SK-N-SH (cell line): ENCODE measurements at regions not wholly inside any gene's neighbourhood (a gene's known extent, or its start where the extent isn't known, plus 50 kb on each side); places are given as distances from the start of the nearest gene placed in this dataset.

Experiments used
- EP300 ChIP-seq, 2 experiments: IDR thresholded peaks; 2 replicates each; pipeline versions ENCODE4 v1.4.0 to v1.6.1; 2012; ENCODE audit warnings: borderline replicate concordance in 1 of 2, low read depth in 1 of 2, low read length in 1 of 2
- EZH2phosphoT487 ChIP-seq: fragments of 200-600 bp; sonication (generic); IDR thresholded peaks from 2 replicates; pipeline ENCODE4 v1.6.1; 2017; ENCODE audit warnings: low read depth, mixed run types, mild to moderate bottlenecking, antibody characterized with exemption, moderate library complexity, borderline replicate concordance
- MEF2A ChIP-seq: IDR thresholded peaks from 2 replicates; pipeline ENCODE4 v1.4.0; 2012; ENCODE audit warnings: low read depth, borderline replicate concordance
- TAF1 ChIP-seq: IDR thresholded peaks from 2 replicates; pipeline ENCODE4 v1.6.1; 2012; ENCODE audit warnings: low read depth, mild to moderate bottlenecking, low read length, moderate library complexity, borderline replicate concordance
- TCF12 ChIP-seq: IDR thresholded peaks from 2 replicates; pipeline ENCODE4 v1.4.0; 2012
- TF ChIP-seq, protein P1 (sequence below): fragments of 150-350 bp; IDR thresholded peaks from 2 replicates; pipeline ENCODE4 v1.6.1; 2017; ENCODE audit warnings: antibody characterized with exemption, low read length, low read depth, borderline replicate concordance
- TF ChIP-seq, protein P2 (sequence below): IDR thresholded peaks from 2 replicates; pipeline ENCODE4 v1.4.0; 2012; ENCODE audit warnings: low read depth, borderline replicate concordance

DNA sequence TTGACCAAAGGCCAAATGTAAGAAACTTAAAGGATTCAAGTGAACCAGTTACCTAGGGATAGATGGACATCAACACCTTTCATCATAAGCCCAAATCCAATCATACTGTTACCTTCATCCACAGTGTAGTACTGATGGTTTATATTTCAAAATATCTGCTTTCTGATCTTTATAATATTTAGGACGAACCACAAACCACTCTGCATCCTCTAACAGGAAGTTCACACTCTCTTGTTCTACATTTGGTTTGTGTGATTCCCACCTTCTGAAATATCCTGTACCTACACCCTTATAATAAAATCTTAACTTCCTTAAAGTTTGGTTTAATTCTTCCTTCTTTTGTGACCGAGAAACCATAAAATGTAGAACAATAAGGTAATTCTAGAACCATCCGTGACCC, 535.7 kb upstream of the CHAC2 start:
- TF ChIP-seq EP300 (IDR thresholded peaks at IDR 0.05; ENCODE audit: borderline replicate concordance in 1 of 2, low read depth in 1 of 2, low read length in 1 of 2) = no peak
- TF ChIP-seq TAF1 = no peak
- no peak for TF ChIP-seq TCF12
- TF ChIP-seq, protein P1, sequence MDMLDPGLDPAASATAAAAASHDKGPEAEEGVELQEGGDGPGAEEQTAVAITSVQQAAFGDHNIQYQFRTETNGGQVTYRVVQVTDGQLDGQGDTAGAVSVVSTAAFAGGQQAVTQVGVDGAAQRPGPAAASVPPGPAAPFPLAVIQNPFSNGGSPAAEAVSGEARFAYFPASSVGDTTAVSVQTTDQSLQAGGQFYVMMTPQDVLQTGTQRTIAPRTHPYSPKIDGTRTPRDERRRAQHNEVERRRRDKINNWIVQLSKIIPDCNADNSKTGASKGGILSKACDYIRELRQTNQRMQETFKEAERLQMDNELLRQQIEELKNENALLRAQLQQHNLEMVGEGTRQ = no peak
- no peak for TF ChIP-seq EZH2phosphoT487
- TF ChIP-seq MEF2A = no peak
- TF ChIP-seq, protein P2, sequence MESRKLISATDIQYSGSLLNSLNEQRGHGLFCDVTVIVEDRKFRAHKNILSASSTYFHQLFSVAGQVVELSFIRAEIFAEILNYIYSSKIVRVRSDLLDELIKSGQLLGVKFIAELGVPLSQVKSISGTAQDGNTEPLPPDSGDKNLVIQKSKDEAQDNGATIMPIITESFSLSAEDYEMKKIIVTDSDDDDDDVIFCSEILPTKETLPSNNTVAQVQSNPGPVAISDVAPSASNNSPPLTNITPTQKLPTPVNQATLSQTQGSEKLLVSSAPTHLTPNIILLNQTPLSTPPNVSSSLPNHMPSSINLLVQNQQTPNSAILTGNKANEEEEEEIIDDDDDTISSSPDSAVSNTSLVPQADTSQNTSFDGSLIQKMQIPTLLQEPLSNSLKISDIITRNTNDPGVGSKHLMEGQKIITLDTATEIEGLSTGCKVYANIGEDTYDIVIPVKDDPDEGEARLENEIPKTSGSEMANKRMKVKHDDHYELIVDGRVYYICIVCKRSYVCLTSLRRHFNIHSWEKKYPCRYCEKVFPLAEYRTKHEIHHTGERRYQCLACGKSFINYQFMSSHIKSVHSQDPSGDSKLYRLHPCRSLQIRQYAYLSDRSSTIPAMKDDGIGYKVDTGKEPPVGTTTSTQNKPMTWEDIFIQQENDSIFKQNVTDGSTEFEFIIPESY = no peak
